Activated CD4-positive, alpha-beta T cell treated with anti-CD3 and anti-CD28 coated beads, Interleukin-2, amount 10 ng/mL, durations not matched to agents 24 days and 14 days (primary cell): ENCODE measurements at regions not wholly inside any gene's neighbourhood (a gene's known extent, or its start where the extent isn't known, plus 50 kb on each side); places are given as distances from the start of the nearest gene placed in this dataset.

Source experiments
- DNase-seq: peaks from one replicate; pipeline ENCODE4 v3.0.0; 2022
- H3K27ac Mint-ChIP-seq: one replicate; pipeline ENCODE4 v1.8.0; 2022; ENCODE audit warnings: mild to moderate bottlenecking, mixed read lengths
- H3K27me3 Mint-ChIP-seq: one replicate; pipeline ENCODE4 v1.8.0; 2022; ENCODE audit warnings: mixed read lengths
- H3K36me3 Mint-ChIP-seq: one replicate; pipeline ENCODE4 v1.8.0; 2022; ENCODE audit warnings: low read depth, mild to moderate bottlenecking, mixed read lengths
- H3K4me1 Mint-ChIP-seq: one replicate; pipeline ENCODE4 v1.8.0; 2021; ENCODE audit warnings: mixed read lengths
- H3K4me3 Mint-ChIP-seq: one replicate; pipeline ENCODE4 v1.8.0; 2022; ENCODE audit warnings: mild to moderate bottlenecking, moderate library complexity, mixed read lengths
- H3K9me3 Mint-ChIP-seq: one replicate; pipeline ENCODE4 v1.8.0; 2021; ENCODE audit warnings: mixed read lengths
- intact Hi-C: fragments of 100-400 bp; cut with micrococcal nuclease; formaldehyde crosslinking; loops from one replicate; pipeline ENCODE4 v1.15.1; 2023

DNA sequence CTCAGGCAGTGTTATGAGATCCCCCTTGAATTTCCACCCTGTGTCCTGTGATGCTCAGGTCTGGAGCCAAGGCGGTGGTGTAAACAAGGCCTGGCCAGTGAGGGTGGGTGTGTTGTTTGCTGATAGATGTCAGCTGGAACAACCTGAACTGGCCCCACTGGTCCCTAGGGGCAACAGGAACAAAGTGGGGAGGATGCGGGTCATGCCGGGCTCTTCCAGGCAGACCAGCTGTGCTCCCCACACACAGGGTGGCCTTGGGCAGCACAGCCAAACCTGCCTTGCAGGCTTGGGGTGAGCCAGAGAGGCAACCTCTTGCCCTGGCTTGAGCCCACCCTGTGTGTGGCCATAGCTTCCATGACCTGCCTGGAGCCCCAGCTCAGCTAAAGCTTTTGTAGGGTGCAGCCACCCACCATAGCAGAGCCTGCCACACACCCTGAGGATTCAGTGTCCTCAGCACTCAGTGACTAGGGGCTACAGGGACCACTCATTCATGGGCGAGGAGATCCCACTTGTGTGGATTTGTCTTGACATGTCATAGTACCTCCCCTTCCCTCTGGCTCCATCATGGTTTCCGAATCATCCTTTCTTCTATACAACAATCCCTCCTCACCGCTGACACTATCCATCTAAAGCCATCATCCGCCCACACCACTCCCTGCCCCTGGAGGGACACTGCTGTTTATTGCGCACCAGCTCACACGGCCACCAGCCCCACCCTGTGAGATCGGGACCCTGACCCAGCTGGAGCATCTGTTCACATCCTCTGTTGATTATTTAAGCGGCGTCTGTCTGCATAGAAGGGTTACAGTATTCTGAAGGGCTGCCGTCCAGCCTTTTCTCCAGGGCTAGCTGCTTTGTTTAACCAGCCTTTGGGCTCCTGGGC, 268.8 kb downstream of the CYP26B1 start:
- intact Hi-C loops: no loop called here
- no peaks in the 10 kb centered on the region for H3K4me1 Mint-ChIP-seq
- no peak for DNase-seq
- no peak overlapping the region for H3K4me3 Mint-ChIP-seq
- no peaks in the 10 kb centered on the region for H3K9me3 Mint-ChIP-seq
- no peaks in the 10 kb centered on the region for H3K27me3 Mint-ChIP-seq
- no peak overlapping the region for H3K27ac Mint-ChIP-seq
- H3K36me3 Mint-ChIP-seq: no peaks in the 10 kb centered on the region

DNA sequence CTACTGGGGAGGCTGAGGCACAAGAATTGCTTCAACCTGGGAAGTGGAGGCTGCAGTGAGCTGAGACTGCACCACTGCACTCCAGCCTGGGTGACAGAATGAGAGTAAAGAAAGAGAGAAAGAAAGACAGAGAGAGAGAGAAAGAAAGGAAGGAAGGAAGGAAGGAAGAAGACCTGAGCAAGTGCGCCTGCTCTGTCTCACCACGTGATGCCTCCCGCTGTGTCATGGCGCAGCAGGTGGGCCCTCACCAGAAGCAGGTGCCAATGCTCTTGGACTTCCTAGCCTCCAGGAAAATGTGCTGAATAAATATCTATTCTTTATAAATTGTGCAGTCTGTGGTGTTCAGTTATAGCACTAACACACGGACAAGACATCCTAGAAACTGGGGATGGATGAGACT, 270.0 kb downstream of the CYP26B1 start:
- intact Hi-C loops: no loop called here
- Mint-ChIP-seq H3K4me3 (no peak overlapping the region), H3K4me1 (no peaks in the 10 kb centered on the region), H3K9me3 (no peaks in the 10 kb centered on the region), H3K36me3 (no peaks in the 10 kb centered on the region), H3K27me3 (no peaks in the 10 kb centered on the region), H3K27ac (no peak overlapping the region)
- no peak for DNase-seq

DNA sequence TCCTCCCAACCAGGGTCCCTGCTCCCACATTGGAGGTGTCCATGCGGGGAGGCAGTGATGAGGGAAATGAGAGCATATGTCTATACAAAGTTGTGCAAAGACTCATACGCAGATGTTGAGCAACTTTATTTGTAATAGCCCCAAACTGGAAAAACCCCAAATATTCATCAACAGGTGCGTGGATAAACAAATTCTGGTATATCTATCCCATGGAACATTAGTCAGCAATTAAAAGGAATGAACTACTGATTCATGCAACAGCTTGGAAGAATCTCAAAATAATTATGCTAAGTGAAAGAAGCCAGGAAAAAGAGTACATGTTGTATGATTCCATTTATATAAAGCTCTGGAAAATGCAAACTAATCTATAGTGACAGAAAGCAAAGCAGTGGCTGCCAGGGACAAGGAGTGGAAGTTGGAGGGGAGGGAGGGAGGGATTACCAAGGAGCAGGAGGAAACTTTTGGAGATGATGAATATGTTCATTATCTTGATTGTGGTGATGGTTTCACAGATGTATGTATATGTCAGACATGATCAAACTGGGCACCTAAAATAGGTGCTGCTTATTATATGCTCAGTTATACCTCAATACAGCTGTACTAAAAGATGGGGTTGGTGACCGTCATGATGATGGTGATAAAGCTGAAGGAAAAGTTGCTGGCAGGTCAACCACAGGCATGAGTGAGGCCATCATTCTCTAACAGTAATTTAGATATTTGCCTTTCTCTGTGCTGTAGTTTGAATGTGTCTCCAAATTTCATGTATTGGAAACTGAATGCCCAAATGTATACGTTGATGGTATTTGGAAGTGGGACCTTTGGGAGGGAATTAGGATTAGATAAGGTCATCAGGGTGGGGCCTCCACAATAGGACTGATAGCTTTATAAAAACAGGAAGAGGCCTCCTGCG, 270.9 kb downstream of the CYP26B1 start:
- Mint-ChIP-seq H3K9me3 (no peaks in the 10 kb centered on the region), H3K36me3 (no peaks in the 10 kb centered on the region)

DNA sequence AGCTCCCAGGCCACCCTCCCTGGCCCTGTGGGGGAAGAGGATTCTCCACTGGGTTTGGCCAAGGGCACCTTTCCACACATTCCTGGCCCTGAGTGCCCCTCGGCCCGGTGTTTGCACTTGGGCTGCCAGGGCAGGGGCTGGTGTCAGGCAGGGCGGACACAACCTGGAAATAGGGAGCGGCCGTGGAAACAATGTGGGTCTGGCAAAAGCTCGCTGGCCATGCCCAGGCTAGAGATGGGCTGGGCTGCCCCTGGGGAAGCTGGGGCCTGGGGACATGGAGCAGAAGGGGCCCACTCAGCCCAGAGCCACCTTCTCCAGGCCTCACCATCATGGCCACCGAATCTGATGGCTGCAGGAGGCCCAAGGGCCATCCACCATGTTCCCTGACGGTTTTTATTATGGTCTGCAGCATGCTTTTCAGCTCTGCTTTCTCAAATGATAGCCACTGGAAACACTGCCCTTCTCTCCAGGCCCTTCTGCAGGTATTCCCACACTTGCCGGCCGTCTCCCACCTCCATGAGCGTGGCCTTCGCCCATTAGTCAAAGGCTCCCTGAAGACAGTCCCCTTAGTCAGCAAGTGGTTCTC, 275.1 kb downstream of the CYP26B1 start:
- H3K27me3 Mint-ChIP-seq: peaks cover 3% of the 10 kb centered on the region
- no peak overlapping the region for H3K27ac Mint-ChIP-seq
- H3K4me3 Mint-ChIP-seq: no peak overlapping the region
- H3K36me3 Mint-ChIP-seq: no peaks in the 10 kb centered on the region
- H3K4me1 Mint-ChIP-seq: no peaks in the 10 kb centered on the region
- DNase-seq: no peak
- intact Hi-C loops: no loop called here
- H3K9me3 Mint-ChIP-seq: no peaks in the 10 kb centered on the region

More for the DNA sequence above, 270.9 kb downstream of the CYP26B1 start:
- Mint-ChIP-seq H3K27me3 (no peaks in the 10 kb centered on the region), H3K27ac (no peak overlapping the region), H3K4me3 (no peak overlapping the region), H3K4me1 (no peaks in the 10 kb centered on the region)
- intact Hi-C loops: no loop called here
- DNase-seq: no peak

DNA sequence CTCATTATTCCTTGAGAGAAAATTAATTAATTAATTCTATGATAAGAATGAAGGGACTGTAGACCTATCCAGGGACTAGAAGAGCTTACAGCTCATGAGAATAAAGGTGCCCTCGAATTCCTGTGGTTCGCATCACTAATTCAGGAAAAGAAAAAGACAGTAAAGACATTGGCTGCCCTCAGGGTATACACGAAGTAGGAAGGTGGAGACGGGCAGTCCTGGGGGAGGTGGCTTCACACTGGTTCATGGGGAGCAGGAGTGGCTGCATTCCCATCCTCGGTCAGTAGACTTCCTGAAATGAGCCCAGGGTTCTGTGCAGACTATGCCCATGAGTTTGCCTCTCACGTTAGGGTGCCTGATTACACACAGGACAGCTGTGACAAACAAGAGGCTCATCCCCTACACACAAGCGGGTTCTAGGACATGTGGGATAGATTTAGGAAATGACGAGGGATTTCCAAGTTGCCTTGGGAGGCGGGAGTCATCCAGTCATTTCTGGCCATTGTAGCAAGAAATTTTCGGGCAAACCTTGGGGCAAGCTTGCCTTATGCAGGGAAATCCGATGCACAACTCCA, 282.2 kb downstream of the CYP26B1 start:
- H3K36me3 Mint-ChIP-seq: no peaks in the 10 kb centered on the region
- H3K4me3 Mint-ChIP-seq: no peak overlapping the region
- H3K27me3 Mint-ChIP-seq: peaks cover 3% of the 10 kb centered on the region
- DNase-seq: no peak
- H3K4me1 Mint-ChIP-seq: no peaks in the 10 kb centered on the region
- intact Hi-C loops: no loop called here
- H3K27ac Mint-ChIP-seq: no peak overlapping the region
- no peaks in the 10 kb centered on the region for H3K9me3 Mint-ChIP-seq

DNA sequence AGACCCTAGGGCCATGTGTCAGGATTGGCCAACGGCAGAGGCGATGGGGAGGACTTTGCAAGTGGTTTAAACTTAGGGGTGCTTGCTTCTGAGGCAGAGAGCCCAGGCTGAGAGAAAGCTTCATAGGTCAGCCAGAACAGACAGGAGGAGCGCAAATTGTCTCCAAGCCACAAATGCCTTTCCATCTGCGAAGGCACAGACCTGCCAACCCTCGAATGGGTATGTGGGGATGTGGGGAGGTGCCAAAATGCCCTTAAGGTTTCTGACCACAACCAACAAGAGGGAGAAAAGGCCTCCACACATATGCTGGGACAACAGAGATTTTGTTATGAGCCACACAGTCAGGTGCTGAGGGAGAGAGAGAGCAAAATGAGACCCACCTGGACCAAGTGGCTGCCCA, 283.6 kb downstream of the CYP26B1 start:
- H3K4me3 Mint-ChIP-seq: no peak overlapping the region
- no peaks in the 10 kb centered on the region for H3K9me3 Mint-ChIP-seq
- H3K36me3 Mint-ChIP-seq: no peaks in the 10 kb centered on the region
- no peak overlapping the region for H3K27ac Mint-ChIP-seq
- DNase-seq: no peak
- H3K27me3 Mint-ChIP-seq: no peaks in the 10 kb centered on the region
- intact Hi-C loops: no loop called here
- H3K4me1 Mint-ChIP-seq: no peaks in the 10 kb centered on the region

DNA sequence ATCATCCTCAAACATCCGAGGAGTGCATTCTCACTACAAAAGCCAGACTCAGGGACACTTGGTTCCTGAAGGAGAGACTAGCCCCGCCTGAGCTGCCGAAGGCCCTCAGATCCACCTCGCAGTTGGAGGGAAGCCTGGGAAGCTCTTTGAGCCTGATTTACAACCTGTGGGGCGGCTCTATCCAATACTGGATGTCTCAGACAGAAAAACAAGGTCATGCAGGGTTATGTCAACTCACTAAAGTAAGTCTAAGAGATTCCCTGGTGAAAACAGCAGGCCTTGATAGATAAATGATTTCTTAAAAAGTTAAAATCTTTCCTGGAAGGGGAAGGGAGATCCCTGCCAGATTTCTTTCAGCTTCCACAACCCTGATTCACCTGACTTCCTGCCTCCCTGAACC, 284.3 kb downstream of the CYP26B1 start:
- no peak overlapping the region for H3K4me3 Mint-ChIP-seq
- H3K4me1 Mint-ChIP-seq: no peaks in the 10 kb centered on the region
- DNase-seq: no peak
- intact Hi-C loops: no loop called here
- H3K9me3 Mint-ChIP-seq: no peaks in the 10 kb centered on the region
- no peaks in the 10 kb centered on the region for H3K36me3 Mint-ChIP-seq
- no peak overlapping the region for H3K27ac Mint-ChIP-seq
- H3K27me3 Mint-ChIP-seq: no peaks in the 10 kb centered on the region

DNA sequence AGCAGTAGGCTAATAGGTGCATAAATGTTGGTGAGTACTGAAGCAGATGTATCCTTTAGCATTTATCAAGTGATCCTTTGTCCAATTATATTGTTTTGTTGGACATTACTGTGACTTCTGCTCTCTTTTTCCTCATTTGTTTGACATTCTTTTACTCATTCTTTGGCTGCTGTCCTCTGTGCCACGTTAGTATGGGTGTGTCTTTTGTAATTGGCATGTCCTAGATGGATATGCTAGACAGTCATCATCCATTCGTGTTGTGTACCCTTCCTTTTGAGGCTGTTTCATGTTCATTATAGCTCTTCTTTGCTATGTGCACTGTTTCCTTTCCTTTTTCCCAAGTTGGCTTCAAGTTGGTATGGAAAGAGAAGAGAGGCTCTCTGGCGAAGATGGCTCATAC, 284.7 kb downstream of the CYP26B1 start:
- H3K27me3 Mint-ChIP-seq: no peaks in the 10 kb centered on the region
- intact Hi-C loops: no loop called here

DNA sequence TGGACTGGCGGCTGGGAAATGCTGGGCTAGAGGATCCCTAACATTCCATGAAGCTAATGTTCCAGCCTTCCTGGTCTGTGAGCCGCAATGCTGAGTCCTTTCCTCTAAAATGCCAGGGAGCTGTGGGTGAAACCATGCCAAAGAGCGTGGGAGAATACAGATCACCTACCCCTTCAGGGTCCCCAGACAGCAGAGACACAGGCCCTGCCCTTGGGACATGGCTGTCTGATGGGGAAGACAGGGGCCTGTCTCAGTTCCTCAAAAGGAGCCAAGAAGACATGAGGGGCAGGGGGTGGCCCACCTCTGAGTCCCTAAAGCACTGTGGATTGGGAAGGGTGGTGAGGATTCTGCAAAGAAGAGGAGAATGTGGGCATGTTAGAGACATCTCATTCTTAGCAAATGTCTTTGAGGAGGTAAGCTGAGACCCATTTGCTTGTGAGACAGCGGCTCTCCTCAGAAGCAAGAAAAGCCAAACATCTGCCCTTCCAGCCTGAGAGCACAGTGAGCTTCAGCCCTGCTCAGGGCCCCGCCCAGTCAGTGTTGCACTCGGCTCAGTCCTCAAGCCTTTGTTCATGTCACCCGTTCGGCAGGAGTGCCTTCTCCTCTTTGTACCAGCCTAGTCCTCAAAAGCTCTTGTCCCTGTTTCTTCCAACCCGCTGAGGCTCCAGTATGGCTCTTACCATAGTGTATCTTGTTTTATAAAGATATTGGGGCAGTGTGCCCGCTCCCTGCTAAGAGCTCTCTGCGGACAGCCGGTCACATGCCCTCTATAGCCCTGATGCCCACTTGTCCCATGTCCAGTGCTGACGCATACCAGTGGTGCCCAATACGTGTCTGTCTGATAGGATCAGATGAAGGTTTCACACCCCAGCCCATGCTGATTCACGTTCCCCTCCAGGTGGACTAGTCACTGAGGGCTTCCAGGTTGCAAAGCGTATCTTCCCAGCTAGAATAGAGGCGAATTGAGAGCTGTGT, 286.2 kb downstream of the CYP26B1 start:
- Mint-ChIP-seq H3K27me3 (no peaks in the 10 kb centered on the region), H3K9me3 (no peaks in the 10 kb centered on the region), H3K36me3 (no peaks in the 10 kb centered on the region), H3K27ac (no peak overlapping the region), H3K4me1 (no peaks in the 10 kb centered on the region), H3K4me3 (no peak overlapping the region)
- no peak for DNase-seq
- intact Hi-C loops: no loop called here

More for the DNA sequence above, 284.7 kb downstream of the CYP26B1 start:
- Mint-ChIP-seq H3K4me1 (no peaks in the 10 kb centered on the region), H3K27ac (no peak overlapping the region), H3K9me3 (no peaks in the 10 kb centered on the region), H3K4me3 (no peak overlapping the region), H3K36me3 (no peaks in the 10 kb centered on the region)
- DNase-seq: no peak

DNA sequence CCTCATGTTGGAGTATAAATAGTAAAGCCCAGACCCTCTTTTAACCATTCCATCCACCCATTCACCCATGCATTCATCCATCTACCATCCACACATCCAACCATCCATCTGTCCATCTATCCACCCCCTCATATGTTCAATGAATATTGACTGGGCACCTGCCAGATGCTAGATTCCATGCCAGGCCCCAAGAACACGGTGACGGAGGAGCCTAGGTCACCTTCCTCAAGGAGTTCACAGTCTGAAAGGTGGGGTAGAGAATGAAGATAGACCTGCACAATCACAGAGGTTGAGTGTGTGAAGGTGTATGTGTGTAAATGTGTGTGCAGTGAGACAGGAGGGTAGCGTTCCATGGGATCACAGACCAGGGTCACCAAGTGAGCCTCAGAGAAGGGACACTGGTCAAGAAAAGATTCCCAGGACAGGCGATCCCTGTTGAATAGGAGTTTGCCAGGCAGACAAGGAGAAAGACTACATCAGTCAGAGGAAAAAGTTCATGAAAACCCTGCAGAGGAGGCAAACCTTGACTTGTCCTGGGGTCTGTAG, 287.2 kb downstream of the CYP26B1 start:
- Mint-ChIP-seq H3K36me3 (no peaks in the 10 kb centered on the region), H3K4me3 (no peak overlapping the region), H3K4me1 (no peaks in the 10 kb centered on the region), H3K9me3 (peaks cover 3% of the 10 kb centered on the region), H3K27me3 (no peaks in the 10 kb centered on the region), H3K27ac (no peak overlapping the region)
- intact Hi-C loops: no loop called here
- DNase-seq: no peak

DNA sequence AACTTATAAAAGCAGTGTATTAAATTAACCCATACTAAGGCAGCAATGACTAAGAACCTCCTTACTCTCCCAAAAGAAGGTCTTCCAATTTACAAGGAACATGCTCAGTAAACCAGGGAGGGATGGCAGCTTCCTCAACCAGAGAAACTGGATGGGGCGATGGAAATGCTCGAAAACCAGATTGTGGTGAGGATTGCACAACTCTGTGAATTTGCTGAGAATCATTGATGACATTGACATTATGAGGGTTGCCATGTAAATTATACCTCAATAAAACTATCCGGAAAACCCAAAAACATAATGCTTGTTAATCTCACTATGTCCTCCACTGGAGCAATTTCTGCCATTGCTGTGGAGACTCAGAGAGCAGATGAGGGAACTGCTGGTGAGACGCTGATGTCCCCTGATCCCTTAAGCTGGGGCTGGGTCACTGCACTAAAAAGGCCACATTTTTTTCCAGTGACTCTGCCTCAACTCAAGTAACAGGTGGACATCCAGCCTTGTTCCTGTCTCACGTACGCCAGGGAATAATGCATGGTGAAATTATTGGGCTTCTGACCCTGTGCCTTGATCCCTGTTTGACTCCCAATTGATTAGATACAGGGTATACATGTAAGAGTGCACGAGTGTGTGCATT, 288.3 kb downstream of the CYP26B1 start:
- H3K9me3 Mint-ChIP-seq: peaks cover 3% of the 10 kb centered on the region
- no peaks in the 10 kb centered on the region for H3K4me1 Mint-ChIP-seq
- no peak overlapping the region for H3K27ac Mint-ChIP-seq

DNA sequence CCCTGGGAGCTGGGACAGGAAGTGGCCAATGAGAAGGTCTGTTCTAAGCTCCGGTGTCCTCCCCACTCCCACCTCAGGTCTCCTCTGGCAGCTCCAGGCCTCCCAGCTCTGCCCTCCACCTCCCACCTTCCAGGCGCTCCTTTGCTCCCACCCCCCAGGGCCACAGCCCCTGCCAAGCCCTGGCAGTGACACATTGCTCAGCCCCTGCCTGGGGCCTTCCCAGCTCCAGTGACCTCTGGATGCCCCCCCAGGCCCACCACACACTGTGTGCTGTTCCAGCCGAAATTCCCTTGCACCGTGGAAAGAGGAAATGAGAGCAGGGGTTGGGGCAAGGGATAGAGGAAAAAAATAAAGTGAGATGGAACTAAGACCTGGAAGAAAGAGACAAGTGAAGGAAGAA, 289.6 kb downstream of the CYP26B1 start:
- DNase-seq: no peak
- Mint-ChIP-seq H3K27me3 (no peaks in the 10 kb centered on the region), H3K27ac (no peak overlapping the region), H3K36me3 (no peaks in the 10 kb centered on the region), H3K9me3 (peaks cover 3% of the 10 kb centered on the region), H3K4me3 (no peak overlapping the region), H3K4me1 (no peaks in the 10 kb centered on the region)
- intact Hi-C loops: no loop called here

More for the DNA sequence above, 288.3 kb downstream of the CYP26B1 start:
- Mint-ChIP-seq H3K4me3 (no peak overlapping the region), H3K36me3 (no peaks in the 10 kb centered on the region), H3K27me3 (no peaks in the 10 kb centered on the region)
- DNase-seq: no peak
- intact Hi-C loops: no loop called here
